ENCODE measurements at regions not wholly inside any gene's neighbourhood (a gene's known extent, or its start where the extent isn't known, plus 50 kb on each side); places are given as distances from the start of the nearest gene placed in this dataset.
"Not testable (repeated sequence)": the region's sequence is repeated elsewhere in the genome, so short reads cannot be mapped to it uniquely, and the experiment has no call there.

DNA sequence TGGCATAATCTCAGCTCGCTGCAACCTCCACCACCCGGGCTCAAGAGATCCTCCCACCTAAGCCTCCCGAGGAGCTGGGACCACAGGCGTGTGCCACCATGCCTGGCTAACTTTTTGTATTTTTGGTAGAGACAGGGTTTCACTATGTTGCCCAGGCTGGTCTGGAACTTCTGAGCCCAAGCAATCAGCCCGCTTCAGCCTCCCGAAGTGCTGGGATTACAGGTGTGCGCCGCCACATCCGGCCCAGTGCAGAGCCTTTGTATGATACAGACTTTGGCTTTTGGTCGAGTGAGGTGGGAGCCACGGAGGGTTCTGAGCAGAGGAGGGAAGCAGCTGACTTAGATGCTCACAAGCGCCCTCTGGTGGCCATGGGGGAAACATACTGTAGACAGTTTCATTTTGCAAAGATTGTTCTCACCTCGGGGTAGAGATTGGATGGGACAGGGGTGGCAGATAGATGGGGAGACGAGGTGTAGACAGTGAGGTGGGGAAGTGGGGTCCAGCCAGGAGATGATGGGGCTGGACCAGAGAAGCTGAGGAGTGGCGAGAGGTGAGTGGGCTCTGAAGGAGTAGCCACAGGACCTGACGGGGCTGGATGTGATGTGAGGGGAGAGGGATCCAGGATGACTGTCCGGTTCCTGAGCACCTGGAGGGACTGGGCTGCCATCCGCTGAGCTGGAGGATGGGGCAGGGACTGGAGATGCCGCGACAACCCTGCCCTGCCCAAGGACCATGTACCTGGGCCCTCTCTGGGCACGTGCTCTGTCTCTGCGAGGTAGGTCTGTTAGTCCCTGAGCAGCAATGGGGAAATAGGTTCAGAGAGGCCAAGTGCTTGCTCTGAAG, 105.1 kb downstream of the CRLF3 start:
- H3K4me2 ChIP-seq (ENCODE audit: control insufficient read depth, extremely low read depth, insufficient read depth, low read depth, low read length); H3K4me3 ChIP-seq (ENCODE audit: control insufficient read depth in 2 of 3, extremely low read depth in 1 of 3, insufficient read depth in 2 of 3, low read depth in 1 of 3, low read length in 3 of 3); DNase-seq (ENCODE audit: low read depth, low spot score); H3K27me3 ChIP-seq (ENCODE audit: control insufficient read depth, extremely low read depth, insufficient read depth, low read length); H3K27ac ChIP-seq (ENCODE audit: control insufficient read depth, insufficient read depth, low read length); H3K9ac ChIP-seq (ENCODE audit: control insufficient read depth, extremely low read depth, insufficient read depth, low read length); dilution Hi-C loops (cut with MboI; ENCODE audit: extremely low pct_ligation_motif_present, low sequenced_read_pairs); H4K20me1 ChIP-seq (ENCODE audit: control insufficient read depth, extremely low read depth, insufficient read depth, low read length); H3K36me3 ChIP-seq (ENCODE audit: control insufficient read depth in 2 of 2, extremely low read depth in 1 of 2, insufficient read depth in 2 of 2, low read length in 2 of 2); H2AFZ ChIP-seq (ENCODE audit: control insufficient read depth, low read length); H3K9me3 ChIP-seq (ENCODE audit: control insufficient read depth, low read depth, low read length); H3K4me1 ChIP-seq (ENCODE audit: control insufficient read depth, extremely low read depth, insufficient read depth, low read length); H3K9me1 ChIP-seq (ENCODE audit: control insufficient read depth, extremely low read depth, insufficient read depth, low read length): not testable (repeated sequence)
- FAIRE-seq = peak; percentile 48
- TF ChIP-seq, protein P1, sequence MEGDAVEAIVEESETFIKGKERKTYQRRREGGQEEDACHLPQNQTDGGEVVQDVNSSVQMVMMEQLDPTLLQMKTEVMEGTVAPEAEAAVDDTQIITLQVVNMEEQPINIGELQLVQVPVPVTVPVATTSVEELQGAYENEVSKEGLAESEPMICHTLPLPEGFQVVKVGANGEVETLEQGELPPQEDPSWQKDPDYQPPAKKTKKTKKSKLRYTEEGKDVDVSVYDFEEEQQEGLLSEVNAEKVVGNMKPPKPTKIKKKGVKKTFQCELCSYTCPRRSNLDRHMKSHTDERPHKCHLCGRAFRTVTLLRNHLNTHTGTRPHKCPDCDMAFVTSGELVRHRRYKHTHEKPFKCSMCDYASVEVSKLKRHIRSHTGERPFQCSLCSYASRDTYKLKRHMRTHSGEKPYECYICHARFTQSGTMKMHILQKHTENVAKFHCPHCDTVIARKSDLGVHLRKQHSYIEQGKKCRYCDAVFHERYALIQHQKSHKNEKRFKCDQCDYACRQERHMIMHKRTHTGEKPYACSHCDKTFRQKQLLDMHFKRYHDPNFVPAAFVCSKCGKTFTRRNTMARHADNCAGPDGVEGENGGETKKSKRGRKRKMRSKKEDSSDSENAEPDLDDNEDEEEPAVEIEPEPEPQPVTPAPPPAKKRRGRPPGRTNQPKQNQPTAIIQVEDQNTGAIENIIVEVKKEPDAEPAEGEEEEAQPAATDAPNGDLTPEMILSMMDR (optimal IDR thresholded peaks at IDR 0.05 in 1 of 3, IDR thresholded peaks at IDR 0.05 in 1 of 3, conservative IDR thresholded peaks at IDR 0.05 in 1 of 3; ENCODE audit: extremely low read depth in 1 of 3, insufficient read depth in 2 of 3, low read length in 3 of 3) = peak; percentile 53 to 64 (median 56)
- peaks cover 11% of the 10 kb centered on the region for H3K79me2 ChIP-seq (ENCODE audit: control insufficient read depth, insufficient read depth, low read length)

GRCh38 chr17:30718691-30719090, 105.8 kb downstream of the CRLF3 start:
- not testable (repeated sequence) for H3K79me2 ChIP-seq (ENCODE audit: control insufficient read depth, insufficient read depth, low read length)

GRCh38 chr17:30718099-30718447, 106.4 kb downstream of the CRLF3 start:
- dilution Hi-C loops (cut with MboI; ENCODE audit: extremely low pct_ligation_motif_present, low sequenced_read_pairs) = not testable (repeated sequence)
- peaks cover 13% of the 10 kb centered on the region for H3K79me2 ChIP-seq (ENCODE audit: control insufficient read depth, insufficient read depth, low read length)

More at GRCh38 chr17:30718691-30719090, 105.8 kb downstream of the CRLF3 start:
- H3K9ac ChIP-seq (ENCODE audit: control insufficient read depth, extremely low read depth, insufficient read depth, low read length); H3K4me3 ChIP-seq (ENCODE audit: control insufficient read depth in 2 of 3, extremely low read depth in 1 of 3, insufficient read depth in 2 of 3, low read depth in 1 of 3, low read length in 3 of 3); H3K4me1 ChIP-seq (ENCODE audit: control insufficient read depth, extremely low read depth, insufficient read depth, low read length); H3K27ac ChIP-seq (ENCODE audit: control insufficient read depth, insufficient read depth, low read length); H3K4me2 ChIP-seq (ENCODE audit: control insufficient read depth, extremely low read depth, insufficient read depth, low read depth, low read length); H3K36me3 ChIP-seq (ENCODE audit: control insufficient read depth in 2 of 2, extremely low read depth in 1 of 2, insufficient read depth in 2 of 2, low read length in 2 of 2); H3K27me3 ChIP-seq (ENCODE audit: control insufficient read depth, extremely low read depth, insufficient read depth, low read length); FAIRE-seq; H4K20me1 ChIP-seq (ENCODE audit: control insufficient read depth, extremely low read depth, insufficient read depth, low read length); H3K9me3 ChIP-seq (ENCODE audit: control insufficient read depth, low read depth, low read length); dilution Hi-C loops (cut with MboI; ENCODE audit: extremely low pct_ligation_motif_present, low sequenced_read_pairs); H3K9me1 ChIP-seq (ENCODE audit: control insufficient read depth, extremely low read depth, insufficient read depth, low read length); DNase-seq (ENCODE audit: low read depth, low spot score); H2AFZ ChIP-seq (ENCODE audit: control insufficient read depth, low read length): not testable (repeated sequence)

More at GRCh38 chr17:30718099-30718447, 106.4 kb downstream of the CRLF3 start:
- H3K27ac ChIP-seq (ENCODE audit: control insufficient read depth, insufficient read depth, low read length); H2AFZ ChIP-seq (ENCODE audit: control insufficient read depth, low read length); H3K9me3 ChIP-seq (ENCODE audit: control insufficient read depth, low read depth, low read length); H3K27me3 ChIP-seq (ENCODE audit: control insufficient read depth, extremely low read depth, insufficient read depth, low read length); FAIRE-seq; H3K4me2 ChIP-seq (ENCODE audit: control insufficient read depth, extremely low read depth, insufficient read depth, low read depth, low read length); H3K4me1 ChIP-seq (ENCODE audit: control insufficient read depth, extremely low read depth, insufficient read depth, low read length); H3K36me3 ChIP-seq (ENCODE audit: control insufficient read depth in 2 of 2, extremely low read depth in 1 of 2, insufficient read depth in 2 of 2, low read length in 2 of 2); H3K9me1 ChIP-seq (ENCODE audit: control insufficient read depth, extremely low read depth, insufficient read depth, low read length); DNase-seq (ENCODE audit: low read depth, low spot score); H4K20me1 ChIP-seq (ENCODE audit: control insufficient read depth, extremely low read depth, insufficient read depth, low read length); H3K9ac ChIP-seq (ENCODE audit: control insufficient read depth, extremely low read depth, insufficient read depth, low read length); H3K4me3 ChIP-seq (ENCODE audit: control insufficient read depth in 2 of 3, extremely low read depth in 1 of 3, insufficient read depth in 2 of 3, low read depth in 1 of 3, low read length in 3 of 3): not testable (repeated sequence)

Measured in keratinocyte (primary cell).